Lower lobe of right lung (tissue), 2 donors: ENCODE measurements at regions not wholly inside any gene's neighbourhood (a gene's known extent, or its start where the extent isn't known, plus 50 kb on each side); places are given as distances from the start of the nearest gene placed in this dataset.

Source experiments
- ATAC-seq, 2 donors: fragments of 200-7000 bp; cut with Tn5 transposase; one replicate each; pipeline ENCODE4 v1.9.1; 2020 to 2022; ENCODE audit warnings: mild to moderate bottlenecking in 2 of 2, moderate library complexity in 2 of 2
- DNase-seq: peaks from one replicate; pipeline ENCODE4 v3.0.0-alpha.2; 2020
- H3K27ac ChIP-seq: fragments of 200-600 bp; one replicate; pipeline ENCODE4 v1.8.0; 2022
- H3K27me3 ChIP-seq: fragments of 200-600 bp; one replicate; pipeline ENCODE4 v1.8.0; 2022; ENCODE audit warnings: low read depth
- H3K36me3 ChIP-seq: fragments of 200-600 bp; one replicate; pipeline ENCODE4 v1.8.0; 2022; ENCODE audit warnings: mild to moderate bottlenecking
- H3K4me1 ChIP-seq: fragments of 200-600 bp; one replicate; pipeline ENCODE4 v1.8.0; 2022
- H3K4me3 ChIP-seq: fragments of 200-600 bp; one replicate; pipeline ENCODE4 v1.8.0; 2022; ENCODE audit warnings: mild to moderate bottlenecking
- H3K9me3 ChIP-seq: fragments of 200-600 bp; one replicate; pipeline ENCODE4 v1.8.0; 2022
- CTCF ChIP-seq: fragments of 200-600 bp; IDR thresholded peaks from one replicate; pipeline ENCODE4 v1.8.0; 2022; ENCODE audit warnings: antibody characterized with exemption, mild to moderate bottlenecking
- intact Hi-C: fragments of 100-400 bp; cut with DNase I; formaldehyde crosslinking; loops from one replicate; pipeline ENCODE4 v1.11.0; 2022
- donor health status: DM: no; HTN: yes; CAD: no; lungs with severe emphysema.

- DNase-seq = no peak
These were observed 68.6 kb downstream of the PTGR3 start for GRCh38 chr18:75140296-75140695.

GRCh38 chr18:75139226-75139911 is 69.6 kb downstream of the PTGR3 start:
- Histone ChIP-seq H3K36me3 (no peaks in the 10 kb centered on the region), H3K4me1 (no peaks in the 10 kb centered on the region), H3K27me3 (no peaks in the 10 kb centered on the region), H3K4me3 (no peak overlapping the region), H3K9me3 (peaks cover 5% of the 10 kb centered on the region), H3K27ac (no peak overlapping the region)
- ATAC-seq (no peak), DNase-seq (no peak)
- intact Hi-C loops = no loop called here
- TF ChIP-seq CTCF = no peak

More at GRCh38 chr18:75140296-75140695, 68.6 kb downstream of the PTGR3 start:
- peaks cover 12% of the 10 kb centered on the region for H3K9me3 ChIP-seq
- H3K36me3 ChIP-seq = no peaks in the 10 kb centered on the region
- no peak for TF ChIP-seq CTCF
- no peak overlapping the region for H3K4me3 ChIP-seq
- ATAC-seq = no peak
- no peaks in the 10 kb centered on the region for H3K27me3 ChIP-seq
- H3K4me1 ChIP-seq = no peaks in the 10 kb centered on the region
- intact Hi-C loops = no loop called here
- H3K27ac ChIP-seq = no peak overlapping the region

- intact Hi-C loops = no loop called here
- TF ChIP-seq CTCF = no peak
- Histone ChIP-seq H3K27me3 (no peaks in the 10 kb centered on the region), H3K36me3 (no peaks in the 10 kb centered on the region), H3K9me3 (no peaks in the 10 kb centered on the region), H3K27ac (no peak overlapping the region), H3K4me3 (no peak overlapping the region), H3K4me1 (no peaks in the 10 kb centered on the region)
- ATAC-seq = no peak
- DNase-seq = no peak
These were observed 71.5 kb downstream of the PTGR3 start for GRCh38 chr18:75137346-75137877.

- no peak for TF ChIP-seq CTCF
- DNase-seq (no peak), ATAC-seq (no peak)
- Histone ChIP-seq H3K4me1 (no peaks in the 10 kb centered on the region), H3K27ac (no peak overlapping the region), H3K4me3 (no peak overlapping the region), H3K36me3 (no peaks in the 10 kb centered on the region), H3K27me3 (no peaks in the 10 kb centered on the region), H3K9me3 (no peaks in the 10 kb centered on the region)
- intact Hi-C loops = no loop called here
These were observed 73.7 kb downstream of the PTGR3 start for GRCh38 chr18:75135158-75135725.

GRCh38 chr18:75134611-75134975 is 74.3 kb downstream of the PTGR3 start:
- Histone ChIP-seq H3K36me3 (no peaks in the 10 kb centered on the region), H3K27me3 (no peaks in the 10 kb centered on the region), H3K4me3 (no peak overlapping the region), H3K4me1 (no peaks in the 10 kb centered on the region), H3K9me3 (no peaks in the 10 kb centered on the region), H3K27ac (no peak overlapping the region)
- ATAC-seq (no peak), DNase-seq (no peak)
- intact Hi-C loops = no loop called here
- TF ChIP-seq CTCF = no peak
